SJSA1 (cell line): ENCODE measurements at regions not wholly inside any gene's neighbourhood (a gene's known extent, or its start where the extent isn't known, plus 50 kb on each side); places are given as distances from the start of the nearest gene placed in this dataset.
"Not testable (repeated sequence)": the region's sequence is repeated elsewhere in the genome, so short reads cannot be mapped to it uniquely, and the experiment has no call there.

Source experiments
- DNase-seq, 2 experiments: peaks; one replicate each; pipeline ENCODE4 v3.0.0-alpha.2; 2015 to 2020; ENCODE audit warnings: low spot score in 2 of 2, low read depth in 1 of 2
- H3K27ac ChIP-seq: fragments of 250-450 bp; sonication (Bioruptor Pico); 2 replicates; pipeline ENCODE4 v1.5.1; 2020; ENCODE audit warnings: mild to moderate bottlenecking, moderate library complexity
- H3K27me3 ChIP-seq: fragments of 250-450 bp; sonication (Bioruptor Pico); replicated peaks from 2 replicates; pipeline ENCODE4 v1.5.1; 2020; ENCODE audit warnings: mild to moderate bottlenecking, moderate library complexity
- H3K36me3 ChIP-seq: fragments of 250-450 bp; sonication (Bioruptor Pico); 2 replicates; pipeline ENCODE4 v1.5.1; 2020; ENCODE audit warnings: mild to moderate bottlenecking
- H3K4me1 ChIP-seq: fragments of 250-450 bp; sonication (Bioruptor Pico); replicated peaks from 2 replicates; pipeline ENCODE4 v1.6.1; 2021; ENCODE audit warnings: mild to moderate bottlenecking
- H3K4me3 ChIP-seq: fragments of 250-450 bp; sonication (Bioruptor Pico); 2 replicates; pipeline ENCODE4 v1.5.1; 2020; ENCODE audit warnings: mild to moderate bottlenecking
- H3K9me3 ChIP-seq: fragments of 250-450 bp; sonication (Bioruptor Pico); replicated peaks from 2 replicates; pipeline ENCODE4 v1.5.1; 2020; ENCODE audit warnings: mild to moderate bottlenecking

GRCh38 chr13:103931331-103931845 is 865.2 kb upstream of the SLC10A2 start:
- Histone ChIP-seq H3K9me3 (peaks cover 4% of the 10 kb centered on the region), H3K27ac (no peak overlapping the region), H3K27me3 (no peaks in the 10 kb centered on the region), H3K4me1 (no peaks in the 10 kb centered on the region), H3K36me3 (no peaks in the 10 kb centered on the region), H3K4me3 (no peak overlapping the region)
- DNase-seq, result no peak

GRCh38 chr13:103926118-103926517 is 859.9 kb upstream of the SLC10A2 start:
- Histone ChIP-seq H3K4me1 (no peaks in the 10 kb centered on the region), H3K36me3 (no peaks in the 10 kb centered on the region), H3K9me3 (no peaks in the 10 kb centered on the region), H3K4me3 (no peak overlapping the region), H3K27me3 (no peaks in the 10 kb centered on the region), H3K27ac (no peak overlapping the region)
- no peak for DNase-seq

GRCh38 chr13:103908911-103909310 is 842.7 kb upstream of the SLC10A2 start:
- H3K4me3 ChIP-seq, result no peak overlapping the region
- peaks cover 14% of the 10 kb centered on the region for H3K4me1 ChIP-seq
- no peak overlapping the region for H3K27ac ChIP-seq
- no peaks in the 10 kb centered on the region for H3K9me3 ChIP-seq
- H3K27me3 ChIP-seq, result no peaks in the 10 kb centered on the region
- no peak for DNase-seq
- H3K36me3 ChIP-seq, result no peaks in the 10 kb centered on the region

- Histone ChIP-seq H3K4me1 (peaks cover 14% of the 10 kb centered on the region), H3K9me3 (no peaks in the 10 kb centered on the region), H3K27me3 (no peaks in the 10 kb centered on the region), H3K36me3 (no peaks in the 10 kb centered on the region), H3K27ac (no peak overlapping the region), H3K4me3 (no peak overlapping the region)
- no peak for DNase-seq
Measured at GRCh38 chr13:103908274-103908673, 842.1 kb upstream of the SLC10A2 start.

GRCh38 chr13:103903790-103904189 is 837.6 kb upstream of the SLC10A2 start:
- Histone ChIP-seq H3K9me3 (no peaks in the 10 kb centered on the region), H3K4me3 (no peak overlapping the region), H3K36me3 (no peaks in the 10 kb centered on the region), H3K27me3 (no peaks in the 10 kb centered on the region), H3K4me1 (peaks cover under 1% of the 10 kb centered on the region; the same call in 1 of the 2 replicates), H3K27ac (no peak overlapping the region)
- no peak for DNase-seq

GRCh38 chr13:103898481-103898880 is 832.3 kb upstream of the SLC10A2 start:
- DNase-seq, result no peak
- no peaks in the 10 kb centered on the region for H3K9me3 ChIP-seq
- no peaks in the 10 kb centered on the region for H3K27me3 ChIP-seq

GRCh38 chr13:103895835-103896531 is 829.8 kb upstream of the SLC10A2 start:
- H3K36me3 ChIP-seq, result no peaks in the 10 kb centered on the region
- H3K9me3 ChIP-seq, result no peaks in the 10 kb centered on the region
- no peak for DNase-seq
- no peaks in the 10 kb centered on the region for H3K4me1 ChIP-seq
- H3K27me3 ChIP-seq, result no peaks in the 10 kb centered on the region
- no peak overlapping the region for H3K4me3 ChIP-seq
- no peak overlapping the region for H3K27ac ChIP-seq

More at GRCh38 chr13:103898481-103898880, 832.3 kb upstream of the SLC10A2 start:
- H3K36me3 ChIP-seq, result no peaks in the 10 kb centered on the region
- H3K27ac ChIP-seq, result no peak overlapping the region
- no peak overlapping the region for H3K4me3 ChIP-seq
- no peaks in the 10 kb centered on the region for H3K4me1 ChIP-seq

- no peaks in the 10 kb centered on the region for H3K9me3 ChIP-seq
Measured at GRCh38 chr13:103894626-103895025, 828.4 kb upstream of the SLC10A2 start.

GRCh38 chr13:103884101-103884723 is 818.0 kb upstream of the SLC10A2 start:
- DNase-seq, result no peak
- Histone ChIP-seq H3K27ac (peak overlapping the region; percentile 79), H3K9me3 (no peaks in the 10 kb centered on the region), H3K36me3 (no peaks in the 10 kb centered on the region), H3K4me1 (peaks cover 19% of the 10 kb centered on the region), H3K4me3 (no peak overlapping the region), H3K27me3 (no peaks in the 10 kb centered on the region)

More at GRCh38 chr13:103894626-103895025, 828.4 kb upstream of the SLC10A2 start:
- Histone ChIP-seq H3K4me3 (no peak overlapping the region), H3K36me3 (no peaks in the 10 kb centered on the region), H3K4me1 (no peaks in the 10 kb centered on the region), H3K27me3 (no peaks in the 10 kb centered on the region), H3K27ac (no peak overlapping the region)
- DNase-seq, result no peak

GRCh38 chr13:103883698-103884097 is 817.5 kb upstream of the SLC10A2 start:
- Histone ChIP-seq H3K4me3 (no peak overlapping the region), H3K27me3 (no peaks in the 10 kb centered on the region), H3K27ac (peak overlapping the region; percentile 79), H3K36me3 (no peaks in the 10 kb centered on the region), H3K4me1 (peaks cover 22% of the 10 kb centered on the region), H3K9me3 (no peaks in the 10 kb centered on the region)
- DNase-seq, result peak in 1 of 2 experiments; percentile 69

GRCh38 chr13:103883164-103883563 is 816.9 kb upstream of the SLC10A2 start:
- Histone ChIP-seq H3K27ac (peak overlapping the region; percentile 79), H3K4me1 (peaks cover 22% of the 10 kb centered on the region), H3K4me3 (no peak overlapping the region), H3K27me3 (no peaks in the 10 kb centered on the region), H3K36me3 (no peaks in the 10 kb centered on the region), H3K9me3 (no peaks in the 10 kb centered on the region)
- DNase-seq, result peak; percentile 100

GRCh38 chr13:103880146-103880545 is 813.9 kb upstream of the SLC10A2 start:
- peaks cover 22% of the 10 kb centered on the region for H3K4me1 ChIP-seq
- H3K27ac ChIP-seq, H3K9me3 ChIP-seq, H3K36me3 ChIP-seq, H3K4me3 ChIP-seq, DNase-seq, H3K27me3 ChIP-seq: not testable (repeated sequence)

- peak in 1 of 2 experiments; percentile 75 for DNase-seq
- Histone ChIP-seq H3K36me3 (no peaks in the 10 kb centered on the region), H3K4me3 (no peak overlapping the region), H3K9me3 (no peaks in the 10 kb centered on the region), H3K27ac (peak overlapping the region; percentile 14; the same call in 1 of the 2 replicates), H3K4me1 (peaks cover 17% of the 10 kb centered on the region), H3K27me3 (no peaks in the 10 kb centered on the region)
Measured at GRCh38 chr13:103878891-103879605, 812.8 kb upstream of the SLC10A2 start.

GRCh38 chr13:103876571-103876970 is 810.4 kb upstream of the SLC10A2 start:
- H3K27ac ChIP-seq, result no peak overlapping the region
- H3K4me3 ChIP-seq, result no peak overlapping the region
- no peaks in the 10 kb centered on the region for H3K27me3 ChIP-seq
- no peaks in the 10 kb centered on the region for H3K9me3 ChIP-seq
- peaks cover 7% of the 10 kb centered on the region for H3K4me1 ChIP-seq
- no peaks in the 10 kb centered on the region for H3K36me3 ChIP-seq
- DNase-seq, result no peak
